ENCODE measurements at regions not wholly inside any gene's neighbourhood (a gene's known extent, or its start where the extent isn't known, plus 50 kb on each side); places are given as distances from the start of the nearest gene placed in this dataset.

- no peak for DNase-seq (ENCODE audit: low read depth)
These were observed 112.6 kb downstream of the CDC5L start for GRCh38 chr6:44500074-44500473.

- no peak for DNase-seq (ENCODE audit: low read depth)
These were observed 116.0 kb downstream of the CDC5L start for GRCh38 chr6:44503471-44503870.

GRCh38 chr6:44504301-44504791 lies 116.8 kb downstream of the CDC5L start:
- DNase-seq (ENCODE audit: low read depth): no peak

- DNase-seq (ENCODE audit: low read depth): no peak
These were observed 118.2 kb downstream of the CDC5L start for GRCh38 chr6:44505751-44506150.

GRCh38 chr6:44507014-44507413 lies 119.5 kb downstream of the CDC5L start:
- DNase-seq (ENCODE audit: low read depth): no peak

- peak; percentile 28 for DNase-seq (ENCODE audit: low read depth)
These were observed 121.1 kb downstream of the CDC5L start for GRCh38 chr6:44508646-44509045.

- DNase-seq (ENCODE audit: low read depth): no peak
These were observed 123.6 kb downstream of the CDC5L start for GRCh38 chr6:44511126-44511525.

- DNase-seq (ENCODE audit: low read depth): peak; percentile 85
These were observed 125.6 kb downstream of the CDC5L start for GRCh38 chr6:44512868-44513741.

- DNase-seq (ENCODE audit: low read depth): no peak
These were observed 126.6 kb downstream of the CDC5L start for GRCh38 chr6:44514085-44514484.

GRCh38 chr6:44514576-44515193 lies 127.2 kb downstream of the CDC5L start:
- DNase-seq (ENCODE audit: low read depth): no peak

GRCh38 chr6:44522871-44523270 lies 135.4 kb downstream of the CDC5L start:
- DNase-seq (ENCODE audit: low read depth): no peak

GRCh38 chr6:44524476-44525227 lies 137.1 kb downstream of the CDC5L start:
- DNase-seq (ENCODE audit: low read depth): no peak

GRCh38 chr6:44525761-44526351 lies 138.3 kb downstream of the CDC5L start:
- no peak for DNase-seq (ENCODE audit: low read depth)

GRCh38 chr6:44527181-44527580 lies 139.7 kb downstream of the CDC5L start:
- peak; percentile 22 for DNase-seq (ENCODE audit: low read depth)

GRCh38 chr6:44527583-44528369 lies 140.3 kb downstream of the CDC5L start:
- DNase-seq (ENCODE audit: low read depth): no peak

GRCh38 chr6:44528370-44528644 lies 140.8 kb downstream of the CDC5L start:
- no peak for DNase-seq (ENCODE audit: low read depth)

GRCh38 chr6:44528716-44529115 lies 141.2 kb downstream of the CDC5L start:
- DNase-seq (ENCODE audit: low read depth): no peak

- DNase-seq (ENCODE audit: low read depth): no peak
These were observed 141.8 kb downstream of the CDC5L start for GRCh38 chr6:44529146-44529905.

- DNase-seq (ENCODE audit: low read depth): no peak
These were observed 142.9 kb downstream of the CDC5L start for GRCh38 chr6:44530209-44530909.

- no peak for DNase-seq (ENCODE audit: low read depth)
These were observed 143.4 kb downstream of the CDC5L start for GRCh38 chr6:44530910-44531234.
